Activated naive CD4-positive, alpha-beta T cell treated with anti-CD3 and anti-CD28 coated beads, Interleukin-2, amount 50 U/mL, for 16 hours (primary cell): ENCODE measurements at regions not wholly inside any gene's neighbourhood (a gene's known extent, or its start where the extent isn't known, plus 50 kb on each side); places are given as distances from the start of the nearest gene placed in this dataset.

Source experiments
- DNase-seq: peaks from one replicate; pipeline ENCODE4 v3.0.0-alpha.2; 2020

GRCh38 chr10:62866941-62867340 lies 50.8 kb upstream of the EGR2 start:
- no peak for DNase-seq

- no peak for DNase-seq
These were observed 50.3 kb upstream of the EGR2 start for GRCh38 chr10:62866451-62866850.
